Middle frontal gyrus (tissue), 1 donor: ENCODE measurements at regions not wholly inside any gene's neighbourhood (a gene's known extent, or its start where the extent isn't known, plus 50 kb on each side); places are given as distances from the start of the nearest gene placed in this dataset.
"Not testable (repeated sequence)": the region's sequence is repeated elsewhere in the genome, so short reads cannot be mapped to it uniquely, and the experiment has no call there.

ENCODE experiments used
- DNase-seq: peaks from one replicate; pipeline ENCODE4 v3.0.0-alpha.2; 2015; ENCODE audit warnings: low spot score; ENCODE audit errors: extremely low spot score

GRCh38 chr2:186294248-186294888 lies 191.7 kb upstream of the ZC3H15 start:
- no peak for DNase-seq

- no peak for DNase-seq
Measured at GRCh38 chr2:186299610-186300009, 186.4 kb upstream of the ZC3H15 start.

GRCh38 chr2:186302263-186302662 lies 183.8 kb upstream of the ZC3H15 start:
- no peak for DNase-seq

GRCh38 chr2:186303091-186303490 lies 183.0 kb upstream of the ZC3H15 start:
- no peak for DNase-seq

GRCh38 chr2:186304064-186304463 lies 182.0 kb upstream of the ZC3H15 start:
- DNase-seq, result no peak

- DNase-seq, result no peak
Measured at GRCh38 chr2:186306754-186307153, 179.3 kb upstream of the ZC3H15 start.

GRCh38 chr2:186307871-186308270 lies 178.2 kb upstream of the ZC3H15 start:
- DNase-seq, result no peak

- DNase-seq, result no peak
Measured at GRCh38 chr2:186308347-186308746, 177.7 kb upstream of the ZC3H15 start.

- no peak for DNase-seq
Measured at GRCh38 chr2:186309901-186310300, 176.2 kb upstream of the ZC3H15 start.

- no peak for DNase-seq
Measured at GRCh38 chr2:186319105-186319504, 167.0 kb upstream of the ZC3H15 start.

- no peak for DNase-seq
Measured at GRCh38 chr2:186325827-186326535, 160.1 kb upstream of the ZC3H15 start.

- DNase-seq, result no peak
Measured at GRCh38 chr2:186327251-186327868, 158.7 kb upstream of the ZC3H15 start.

- no peak for DNase-seq
Measured at GRCh38 chr2:186328838-186329237, 157.2 kb upstream of the ZC3H15 start.

- no peak for DNase-seq
Measured at GRCh38 chr2:186330050-186330449, 156.0 kb upstream of the ZC3H15 start.

- no peak for DNase-seq
Measured at GRCh38 chr2:186339716-186340115, 146.3 kb upstream of the ZC3H15 start.

- no peak for DNase-seq
Measured at GRCh38 chr2:186342029-186342428, 144.0 kb upstream of the ZC3H15 start.

GRCh38 chr2:186345745-186346144 lies 140.3 kb upstream of the ZC3H15 start:
- DNase-seq, result no peak

GRCh38 chr2:186346216-186346615 lies 139.8 kb upstream of the ZC3H15 start:
- no peak for DNase-seq

- DNase-seq, result no peak
Measured at GRCh38 chr2:186347472-186347871, 138.6 kb upstream of the ZC3H15 start.

GRCh38 chr2:186348200-186348599 lies 137.9 kb upstream of the ZC3H15 start:
- DNase-seq, result no peak

- DNase-seq, result peak; percentile 10
Measured at GRCh38 chr2:186349508-186349907, 136.6 kb upstream of the ZC3H15 start.

GRCh38 chr2:186354160-186354559 lies 131.9 kb upstream of the ZC3H15 start:
- DNase-seq, result not testable (repeated sequence)

GRCh38 chr2:186365406-186365805 lies 120.7 kb upstream of the ZC3H15 start:
- DNase-seq, result no peak
